Vagina (tissue), 2 donors: ENCODE measurements at regions not wholly inside any gene's neighbourhood (a gene's known extent, or its start where the extent isn't known, plus 50 kb on each side); places are given as distances from the start of the nearest gene placed in this dataset.

Experiments used
- DNase-seq, 2 donors: peaks; one replicate each; pipeline ENCODE4 v3.0.0-alpha.2; 2017; ENCODE audit errors: extremely low spot score in 2 of 2
- H3K27ac ChIP-seq: fragments of 200-600 bp; sonication (generic); one replicate; pipeline ENCODE4 v1.5.1; 2019
- H3K27me3 ChIP-seq: fragments of 200-600 bp; sonication (generic); one replicate; pipeline ENCODE4 v1.5.1; 2019
- H3K36me3 ChIP-seq, 2 donors: fragments of 200-600 bp; sonication (generic); one replicate each; pipeline ENCODE4 v1.5.1; 2017 to 2019
- H3K4me1 ChIP-seq: fragments of 200-600 bp; sonication (generic); one replicate; pipeline ENCODE4 v1.5.1; 2019
- H3K4me3 ChIP-seq, 2 donors: fragments of 200-600 bp; sonication (generic); 1 replicate in 1 of 2; 2 replicates in 1 of 2; pipeline ENCODE4 v1.5.1; 2016 to 2019
- H3K9me3 ChIP-seq: fragments of 200-600 bp; sonication (generic); one replicate; pipeline ENCODE4 v1.5.1; 2019
- CTCF ChIP-seq, 3 experiments: fragments of 450-650 bp in 2 of 3; fragments of 200-600 bp in 1 of 3; sonication (generic) in 1 of 3; IDR thresholded peaks; one replicate each; pipeline ENCODE4 v1.5.1; 2017 to 2019; ENCODE audit warnings: antibody characterized with exemption in 3 of 3, mild to moderate bottlenecking in 2 of 3, moderate library complexity in 2 of 3
- POLR2A ChIP-seq, 2 donors: fragments of 450-650 bp; IDR thresholded peaks; one replicate each; pipeline ENCODE4 v1.6.1; 2017; ENCODE audit warnings: antibody characterized with exemption in 2 of 2, mild to moderate bottlenecking in 2 of 2, moderate library complexity in 2 of 2
- POLR2AphosphoS5 ChIP-seq, 2 donors: sonication (generic); formaldehyde crosslinking; IDR thresholded peaks; one replicate each; pipeline ENCODE4 v1.9.0; 2017; ENCODE audit warnings: antibody characterized with exemption in 2 of 2, mild to moderate bottlenecking in 2 of 2, low read depth in 1 of 2; ENCODE audit not compliant: insufficient read depth in 1 of 2
- intact Hi-C: fragments of 100-400 bp; cut with DNase I; formaldehyde crosslinking; loops from one replicate; pipeline ENCODE4 v1.15.1; 2023

- H3K4me1 ChIP-seq = no peaks in the 10 kb centered on the region
- H3K36me3 ChIP-seq = no peaks in the 10 kb centered on the region
- no peaks in the 10 kb centered on the region for H3K9me3 ChIP-seq
- H3K27me3 ChIP-seq = no peaks in the 10 kb centered on the region
- no peak overlapping the region for H3K27ac ChIP-seq
- H3K4me3 ChIP-seq = no peak overlapping the region
- DNase-seq = no peak
- intact Hi-C loops = no loop called here
- no peak for TF ChIP-seq CTCF (IDR thresholded peaks at IDR 0.05)
- TF ChIP-seq POLR2AphosphoS5 (IDR thresholded peaks at IDR 0.05; ENCODE audit: insufficient read depth in 1 of 2, low read depth in 1 of 2) = no peak
- TF ChIP-seq POLR2A (IDR thresholded peaks at IDR 0.05) = no peak
These were observed 213.2 kb downstream of the C12orf50 start for GRCh38 chr12:87815771-87816585.

GRCh38 chr12:87814625-87815024, 214.6 kb downstream of the C12orf50 start:
- Histone ChIP-seq H3K9me3 (no peaks in the 10 kb centered on the region), H3K36me3 (no peaks in the 10 kb centered on the region), H3K4me1 (no peaks in the 10 kb centered on the region), H3K4me3 (no peak overlapping the region), H3K27ac (no peak overlapping the region), H3K27me3 (no peaks in the 10 kb centered on the region)
- no peak for DNase-seq
- no peak for TF ChIP-seq CTCF (IDR thresholded peaks at IDR 0.05)
- TF ChIP-seq POLR2AphosphoS5 (IDR thresholded peaks at IDR 0.05; ENCODE audit: insufficient read depth in 1 of 2, low read depth in 1 of 2) = no peak
- no peak for TF ChIP-seq POLR2A (IDR thresholded peaks at IDR 0.05)
- intact Hi-C loops = no loop called here

GRCh38 chr12:87813476-87814234, 215.5 kb downstream of the C12orf50 start:
- Histone ChIP-seq H3K9me3 (no peaks in the 10 kb centered on the region), H3K4me3 (no peak overlapping the region), H3K4me1 (no peaks in the 10 kb centered on the region), H3K36me3 (no peaks in the 10 kb centered on the region), H3K27me3 (no peaks in the 10 kb centered on the region), H3K27ac (no peak overlapping the region)
- TF ChIP-seq POLR2A (IDR thresholded peaks at IDR 0.05) = no peak
- TF ChIP-seq CTCF (IDR thresholded peaks at IDR 0.05) = no peak
- TF ChIP-seq POLR2AphosphoS5 (IDR thresholded peaks at IDR 0.05; ENCODE audit: insufficient read depth in 1 of 2, low read depth in 1 of 2) = no peak
- DNase-seq = no peak
- intact Hi-C loops = no loop called here

GRCh38 chr12:87812681-87813080, 216.5 kb downstream of the C12orf50 start:
- H3K27me3 ChIP-seq = no peaks in the 10 kb centered on the region
- no peak for TF ChIP-seq POLR2A (IDR thresholded peaks at IDR 0.05)
- TF ChIP-seq POLR2AphosphoS5 (IDR thresholded peaks at IDR 0.05; ENCODE audit: insufficient read depth in 1 of 2, low read depth in 1 of 2) = no peak
- TF ChIP-seq CTCF (IDR thresholded peaks at IDR 0.05) = no peak
- no peaks in the 10 kb centered on the region for H3K4me1 ChIP-seq
- H3K4me3 ChIP-seq = no peak overlapping the region
- no peak for DNase-seq
- no peaks in the 10 kb centered on the region for H3K36me3 ChIP-seq
- intact Hi-C loops = no loop called here
- no peaks in the 10 kb centered on the region for H3K9me3 ChIP-seq
- no peak overlapping the region for H3K27ac ChIP-seq

GRCh38 chr12:87812030-87812429, 217.2 kb downstream of the C12orf50 start:
- no peaks in the 10 kb centered on the region for H3K27me3 ChIP-seq

More at GRCh38 chr12:87812030-87812429, 217.2 kb downstream of the C12orf50 start:
- DNase-seq = no peak
- H3K9me3 ChIP-seq = no peaks in the 10 kb centered on the region
- intact Hi-C loops = no loop called here
- H3K27ac ChIP-seq = no peak overlapping the region
- H3K36me3 ChIP-seq = no peaks in the 10 kb centered on the region
- TF ChIP-seq POLR2A (IDR thresholded peaks at IDR 0.05) = no peak
- TF ChIP-seq CTCF (IDR thresholded peaks at IDR 0.05) = no peak
- no peak for TF ChIP-seq POLR2AphosphoS5 (IDR thresholded peaks at IDR 0.05; ENCODE audit: insufficient read depth in 1 of 2, low read depth in 1 of 2)
- no peaks in the 10 kb centered on the region for H3K4me1 ChIP-seq
- no peak overlapping the region for H3K4me3 ChIP-seq
